GM23338 (cell line): ENCODE measurements at regions not wholly inside any gene's neighbourhood (a gene's known extent, or its start where the extent isn't known, plus 50 kb on each side); places are given as distances from the start of the nearest gene placed in this dataset.

Experiments
- ATAC-seq: fragments of 200-7000 bp; cut with Tn5 transposase; 3 replicates; pipeline ENCODE4 v1.9.1; 2020
- DNase-seq: peaks from one replicate; pipeline ENCODE4 v3.0.0-alpha.2; 2015; ENCODE audit warnings: low spot score
- H2AFZ ChIP-seq: fragments of 200-600 bp; sonication (generic); 2 replicates; pipeline ENCODE4 v1.8.0; 2016; ENCODE audit warnings: antibody characterized with exemption, mild to moderate bottlenecking, moderate library complexity
- H3F3A ChIP-seq: fragments of 200-600 bp; sonication (generic); replicated peaks from 2 replicates; pipeline ENCODE4 v1.8.0; 2017; ENCODE audit warnings: antibody characterized with exemption, mixed run types, low read depth
- H3K27ac ChIP-seq: fragments of 200-600 bp; sonication (generic); 2 replicates; pipeline ENCODE4 v1.6.1; 2016; ENCODE audit warnings: low read depth
- H3K27me3 ChIP-seq: fragments of 200-600 bp; sonication (generic); 2 replicates; pipeline ENCODE4 v1.8.0; 2016; ENCODE audit warnings: mild to moderate bottlenecking, mixed run types, moderate library complexity; ENCODE audit not compliant: insufficient read depth
- H3K36me3 ChIP-seq: fragments of 200-600 bp; sonication (generic); 2 replicates; pipeline ENCODE4 v1.8.0; 2016; ENCODE audit warnings: mild to moderate bottlenecking; ENCODE audit not compliant: insufficient read depth
- H3K4me1 ChIP-seq: fragments of 200-600 bp; sonication (generic); 2 replicates; pipeline ENCODE4 v1.8.0; 2016; ENCODE audit warnings: mild to moderate bottlenecking, moderate library complexity; ENCODE audit not compliant: insufficient read depth
- H3K4me2 ChIP-seq: fragments of 200-600 bp; sonication (generic); 2 replicates; pipeline ENCODE4 v1.7.1; 2017; ENCODE audit warnings: mixed run types
- H3K4me3 ChIP-seq: fragments of 200-600 bp; sonication (generic); 2 replicates; pipeline ENCODE4 v1.6.1; 2016; ENCODE audit warnings: mixed run types
- H3K79me2 ChIP-seq: fragments of 200-600 bp; sonication (generic); replicated peaks from 2 replicates; pipeline ENCODE4 v1.8.0; 2017; ENCODE audit warnings: mild to moderate bottlenecking; ENCODE audit not compliant: insufficient read depth
- H3K9me2 ChIP-seq: fragments of 200-600 bp; sonication (generic); 2 replicates; pipeline ENCODE4 v1.8.0; 2017; ENCODE audit not compliant: insufficient read depth
- H4K20me1 ChIP-seq: fragments of 200-600 bp; sonication (generic); replicated peaks from 2 replicates; pipeline ENCODE4 v1.8.0; 2017; ENCODE audit warnings: mild to moderate bottlenecking; ENCODE audit not compliant: insufficient read depth
- H3K27ac Mint-ChIP-seq: 2 replicates; pipeline ENCODE4 v1.8.0; 2020; ENCODE audit warnings: inconsistent platforms, mild to moderate bottlenecking, moderate library complexity, mixed read lengths
- H3K27me3 Mint-ChIP-seq: 3 replicates; pipeline ENCODE4 v1.8.0; 2022; ENCODE audit warnings: low read depth, mild to moderate bottlenecking, moderate library complexity, mixed read lengths, inconsistent platforms; ENCODE audit not compliant: insufficient read depth, poor library complexity
- H3K36me3 Mint-ChIP-seq: 3 replicates; pipeline ENCODE4 v1.8.0; 2021; ENCODE audit warnings: low read depth, mild to moderate bottlenecking, inconsistent platforms, moderate library complexity, mixed read lengths
- H3K4me1 Mint-ChIP-seq: 3 replicates; pipeline ENCODE4 v1.8.0; 2020; ENCODE audit warnings: mild to moderate bottlenecking, inconsistent platforms, mixed read lengths
- H3K4me3 Mint-ChIP-seq: 3 replicates; pipeline ENCODE4 v1.8.0; 2021; ENCODE audit warnings: moderate library complexity, mild to moderate bottlenecking, inconsistent platforms, mixed read lengths
- H3K9me3 Mint-ChIP-seq: 3 replicates; pipeline ENCODE4 v1.8.0; 2020; ENCODE audit warnings: moderate library complexity, mild to moderate bottlenecking, inconsistent platforms, mixed read lengths
- CREB1 ChIP-seq: fragments of 250-450 bp; sonication (Bioruptor Pico); IDR thresholded peaks from 2 replicates; pipeline ENCODE4 v1.5.0; 2020; ENCODE audit warnings: low read depth, mild to moderate bottlenecking, moderate library complexity
- EZH2 ChIP-seq: fragments of 200-600 bp; sonication (generic); IDR thresholded peaks from one replicate; pipeline ENCODE4 v1.8.0; 2017; ENCODE audit warnings: antibody characterized with exemption, mild to moderate bottlenecking, low read depth; ENCODE audit not compliant: unreplicated experiment
- EZH2phosphoT487 ChIP-seq: fragments of 200-600 bp; sonication (generic); IDR thresholded peaks from one replicate; pipeline ENCODE4 v1.8.1; 2018; ENCODE audit warnings: antibody characterized with exemption; ENCODE audit not compliant: unreplicated experiment
- JUNB ChIP-seq: IDR thresholded peaks from one replicate; pipeline ENCODE4 v1.6.1; 2016; ENCODE audit warnings: antibody characterized with exemption; ENCODE audit not compliant: unreplicated experiment
- NANOG ChIP-seq: IDR thresholded peaks from 2 replicates; pipeline ENCODE4 v1.6.1; 2016; ENCODE audit warnings: antibody characterized with exemption, borderline replicate concordance
- POLR2AphosphoS5 ChIP-seq: IDR thresholded peaks from 2 replicates; pipeline ENCODE4 v1.6.1; 2016; ENCODE audit warnings: antibody characterized with exemption, low read depth
- STAT1 ChIP-seq: IDR thresholded peaks from one replicate; pipeline ENCODE4 v1.6.1; 2016; ENCODE audit warnings: antibody characterized with exemption; ENCODE audit not compliant: unreplicated experiment
- ZNF114 ChIP-seq: fragments of 250-450 bp; sonication (Bioruptor Pico); IDR thresholded peaks from 2 replicates; pipeline ENCODE4 v1.5.0; 2020; ENCODE audit warnings: mild to moderate bottlenecking, moderate library complexity
- ZNF331 ChIP-seq: fragments of 250-450 bp; sonication (Bioruptor Pico); IDR thresholded peaks from 2 replicates; pipeline ENCODE4 v1.5.0; 2020; ENCODE audit warnings: low read depth, mild to moderate bottlenecking, moderate library complexity
- TF ChIP-seq, protein P1 (sequence below): fragments of 250-450 bp; sonication (Bioruptor Pico); IDR thresholded peaks from 2 replicates; pipeline ENCODE4 v1.5.0; 2020; ENCODE audit warnings: mild to moderate bottlenecking, moderate library complexity
- TF ChIP-seq, protein P2 (sequence below), 2 experiments: fragments of 200-600 bp in 1 of 2; sonication (generic) in 1 of 2; conservative IDR thresholded peaks; 2 replicates each; pipeline versions ENCODE4 v1.5.1 to v1.6.1; 2016 to 2017; ENCODE audit warnings: antibody characterized with exemption in 2 of 2, low read depth in 2 of 2, mild to moderate bottlenecking in 2 of 2, moderate library complexity in 1 of 2
- TF ChIP-seq, protein P3 (sequence below): IDR thresholded peaks from one replicate; pipeline ENCODE4 v1.6.1; 2018; ENCODE audit warnings: antibody characterized with exemption; ENCODE audit not compliant: unreplicated experiment
- TF ChIP-seq, protein P4 (sequence below): IDR thresholded peaks from 2 replicates; pipeline ENCODE4 v1.6.1; 2016; ENCODE audit warnings: antibody characterized with exemption

DNA sequence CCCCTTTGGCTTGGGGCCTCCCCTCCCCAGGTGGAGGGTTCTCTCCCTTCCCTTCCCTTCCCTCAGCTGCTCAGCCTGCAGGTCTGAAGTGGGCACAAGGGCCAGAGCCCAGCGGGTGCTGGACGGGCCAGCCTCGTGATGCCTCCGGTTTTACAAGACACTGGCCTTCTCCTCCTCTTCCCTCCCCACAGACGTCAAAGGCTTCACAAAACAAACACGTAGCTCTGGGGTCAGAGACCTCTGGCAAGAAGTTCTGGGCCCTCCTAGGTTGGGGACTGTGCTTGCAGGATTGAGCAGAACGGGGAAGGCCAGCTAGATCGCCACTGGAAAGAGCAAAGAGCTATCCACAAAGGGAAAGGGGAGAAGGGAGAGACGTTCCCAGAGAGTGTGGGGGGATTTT is 81.4 kb upstream of the TPM1 start:
- DNase-seq (no peak), ATAC-seq (no peak)
- peaks cover 12% of the 10 kb centered on the region for H3K27me3 Mint-ChIP-seq
- Histone ChIP-seq H4K20me1 (no peaks in the 10 kb centered on the region), H3K9me2 (peaks cover 4% of the 10 kb centered on the region; the same call in 1 of the 2 replicates), H3K27me3 (no peaks in the 10 kb centered on the region), H3K4me2 (no peak overlapping the region), H3K27ac (no peak overlapping the region), H3K79me2 (no peaks in the 10 kb centered on the region), H3K4me1 (peaks cover 8% of the 10 kb centered on the region; the same call in 1 of the 2 replicates), H3K36me3 (no peaks in the 10 kb centered on the region), H3F3A (no peaks in the 10 kb centered on the region), H3K4me3 (no peak overlapping the region), H2AFZ (peak overlapping the region; percentile 43; the same call in 1 of the 2 replicates)
- H3K4me3 Mint-ChIP-seq: no peak overlapping the region
- no peaks in the 10 kb centered on the region for H3K9me3 Mint-ChIP-seq
- H3K4me1 Mint-ChIP-seq: peaks cover 15% of the 10 kb centered on the region
- TF ChIP-seq, protein P1, sequence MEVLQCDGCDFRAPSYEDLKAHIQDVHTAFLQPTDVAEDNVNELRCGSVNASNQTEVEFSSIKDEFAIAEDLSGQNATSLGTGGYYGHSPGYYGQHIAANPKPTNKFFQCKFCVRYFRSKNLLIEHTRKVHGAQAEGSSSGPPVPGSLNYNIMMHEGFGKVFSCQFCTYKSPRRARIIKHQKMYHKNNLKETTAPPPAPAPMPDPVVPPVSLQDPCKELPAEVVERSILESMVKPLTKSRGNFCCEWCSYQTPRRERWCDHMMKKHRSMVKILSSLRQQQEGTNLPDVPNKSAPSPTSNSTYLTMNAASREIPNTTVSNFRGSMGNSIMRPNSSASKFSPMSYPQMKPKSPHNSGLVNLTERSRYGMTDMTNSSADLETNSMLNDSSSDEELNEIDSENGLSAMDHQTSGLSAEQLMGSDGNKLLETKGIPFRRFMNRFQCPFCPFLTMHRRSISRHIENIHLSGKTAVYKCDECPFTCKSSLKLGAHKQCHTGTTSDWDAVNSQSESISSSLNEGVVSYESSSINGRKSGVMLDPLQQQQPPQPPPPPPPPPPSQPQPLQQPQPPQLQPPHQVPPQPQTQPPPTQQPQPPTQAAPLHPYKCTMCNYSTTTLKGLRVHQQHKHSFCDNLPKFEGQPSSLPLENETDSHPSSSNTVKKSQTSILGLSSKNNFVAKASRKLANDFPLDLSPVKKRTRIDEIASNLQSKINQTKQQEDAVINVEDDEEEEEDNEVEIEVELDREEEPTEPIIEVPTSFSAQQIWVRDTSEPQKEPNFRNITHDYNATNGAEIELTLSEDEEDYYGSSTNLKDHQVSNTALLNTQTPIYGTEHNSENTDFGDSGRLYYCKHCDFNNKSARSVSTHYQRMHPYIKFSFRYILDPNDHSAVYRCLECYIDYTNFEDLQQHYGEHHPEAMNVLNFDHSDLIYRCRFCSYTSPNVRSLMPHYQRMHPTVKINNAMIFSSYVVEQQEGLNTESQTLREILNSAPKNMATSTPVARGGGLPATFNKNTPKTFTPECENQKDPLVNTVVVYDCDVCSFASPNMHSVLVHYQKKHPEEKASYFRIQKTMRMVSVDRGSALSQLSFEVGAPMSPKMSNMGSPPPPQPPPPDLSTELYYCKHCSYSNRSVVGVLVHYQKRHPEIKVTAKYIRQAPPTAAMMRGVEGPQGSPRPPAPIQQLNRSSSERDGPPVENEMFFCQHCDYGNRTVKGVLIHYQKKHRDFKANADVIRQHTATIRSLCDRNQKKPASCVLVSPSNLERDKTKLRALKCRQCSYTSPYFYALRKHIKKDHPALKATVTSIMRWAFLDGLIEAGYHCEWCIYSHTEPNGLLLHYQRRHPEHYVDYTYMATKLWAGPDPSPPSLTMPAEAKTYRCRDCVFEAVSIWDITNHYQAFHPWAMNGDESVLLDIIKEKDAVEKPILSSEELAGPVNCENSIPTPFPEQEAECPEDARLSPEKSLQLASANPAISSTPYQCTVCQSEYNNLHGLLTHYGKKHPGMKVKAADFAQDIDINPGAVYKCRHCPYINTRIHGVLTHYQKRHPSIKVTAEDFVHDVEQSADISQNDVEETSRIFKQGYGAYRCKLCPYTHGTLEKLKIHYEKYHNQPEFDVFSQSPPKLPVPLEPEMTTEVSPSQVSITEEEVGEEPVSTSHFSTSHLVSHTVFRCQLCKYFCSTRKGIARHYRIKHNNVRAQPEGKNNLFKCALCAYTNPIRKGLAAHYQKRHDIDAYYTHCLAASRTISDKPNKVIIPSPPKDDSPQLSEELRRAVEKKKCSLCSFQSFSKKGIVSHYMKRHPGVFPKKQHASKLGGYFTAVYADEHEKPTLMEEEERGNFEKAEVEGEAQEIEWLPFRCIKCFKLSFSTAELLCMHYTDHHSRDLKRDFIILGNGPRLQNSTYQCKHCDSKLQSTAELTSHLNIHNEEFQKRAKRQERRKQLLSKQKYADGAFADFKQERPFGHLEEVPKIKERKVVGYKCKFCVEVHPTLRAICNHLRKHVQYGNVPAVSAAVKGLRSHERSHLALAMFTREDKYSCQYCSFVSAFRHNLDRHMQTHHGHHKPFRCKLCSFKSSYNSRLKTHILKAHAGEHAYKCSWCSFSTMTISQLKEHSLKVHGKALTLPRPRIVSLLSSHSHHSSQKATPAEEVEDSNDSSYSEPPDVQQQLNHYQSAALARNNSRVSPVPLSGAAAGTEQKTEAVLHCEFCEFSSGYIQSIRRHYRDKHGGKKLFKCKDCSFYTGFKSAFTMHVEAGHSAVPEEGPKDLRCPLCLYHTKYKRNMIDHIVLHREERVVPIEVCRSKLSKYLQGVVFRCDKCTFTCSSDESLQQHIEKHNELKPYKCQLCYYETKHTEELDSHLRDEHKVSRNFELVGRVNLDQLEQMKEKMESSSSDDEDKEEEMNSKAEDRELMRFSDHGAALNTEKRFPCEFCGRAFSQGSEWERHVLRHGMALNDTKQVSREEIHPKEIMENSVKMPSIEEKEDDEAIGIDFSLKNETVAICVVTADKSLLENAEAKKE: no peak
- TF ChIP-seq EZH2: no peak
- TF ChIP-seq JUNB: no peak
- no peak for TF ChIP-seq ZNF114 (CRISPR knock-in tag)
- TF ChIP-seq EZH2phosphoT487: no peak
- no peak for TF ChIP-seq POLR2AphosphoS5
- no peak for TF ChIP-seq NANOG
- no peak for TF ChIP-seq ZNF331 (CRISPR knock-in tag)
- TF ChIP-seq, protein P2, sequence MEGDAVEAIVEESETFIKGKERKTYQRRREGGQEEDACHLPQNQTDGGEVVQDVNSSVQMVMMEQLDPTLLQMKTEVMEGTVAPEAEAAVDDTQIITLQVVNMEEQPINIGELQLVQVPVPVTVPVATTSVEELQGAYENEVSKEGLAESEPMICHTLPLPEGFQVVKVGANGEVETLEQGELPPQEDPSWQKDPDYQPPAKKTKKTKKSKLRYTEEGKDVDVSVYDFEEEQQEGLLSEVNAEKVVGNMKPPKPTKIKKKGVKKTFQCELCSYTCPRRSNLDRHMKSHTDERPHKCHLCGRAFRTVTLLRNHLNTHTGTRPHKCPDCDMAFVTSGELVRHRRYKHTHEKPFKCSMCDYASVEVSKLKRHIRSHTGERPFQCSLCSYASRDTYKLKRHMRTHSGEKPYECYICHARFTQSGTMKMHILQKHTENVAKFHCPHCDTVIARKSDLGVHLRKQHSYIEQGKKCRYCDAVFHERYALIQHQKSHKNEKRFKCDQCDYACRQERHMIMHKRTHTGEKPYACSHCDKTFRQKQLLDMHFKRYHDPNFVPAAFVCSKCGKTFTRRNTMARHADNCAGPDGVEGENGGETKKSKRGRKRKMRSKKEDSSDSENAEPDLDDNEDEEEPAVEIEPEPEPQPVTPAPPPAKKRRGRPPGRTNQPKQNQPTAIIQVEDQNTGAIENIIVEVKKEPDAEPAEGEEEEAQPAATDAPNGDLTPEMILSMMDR (conservative IDR thresholded peaks at IDR 0.05; ENCODE audit: low read depth in 2 of 2): no peak
- TF ChIP-seq, protein P3, sequence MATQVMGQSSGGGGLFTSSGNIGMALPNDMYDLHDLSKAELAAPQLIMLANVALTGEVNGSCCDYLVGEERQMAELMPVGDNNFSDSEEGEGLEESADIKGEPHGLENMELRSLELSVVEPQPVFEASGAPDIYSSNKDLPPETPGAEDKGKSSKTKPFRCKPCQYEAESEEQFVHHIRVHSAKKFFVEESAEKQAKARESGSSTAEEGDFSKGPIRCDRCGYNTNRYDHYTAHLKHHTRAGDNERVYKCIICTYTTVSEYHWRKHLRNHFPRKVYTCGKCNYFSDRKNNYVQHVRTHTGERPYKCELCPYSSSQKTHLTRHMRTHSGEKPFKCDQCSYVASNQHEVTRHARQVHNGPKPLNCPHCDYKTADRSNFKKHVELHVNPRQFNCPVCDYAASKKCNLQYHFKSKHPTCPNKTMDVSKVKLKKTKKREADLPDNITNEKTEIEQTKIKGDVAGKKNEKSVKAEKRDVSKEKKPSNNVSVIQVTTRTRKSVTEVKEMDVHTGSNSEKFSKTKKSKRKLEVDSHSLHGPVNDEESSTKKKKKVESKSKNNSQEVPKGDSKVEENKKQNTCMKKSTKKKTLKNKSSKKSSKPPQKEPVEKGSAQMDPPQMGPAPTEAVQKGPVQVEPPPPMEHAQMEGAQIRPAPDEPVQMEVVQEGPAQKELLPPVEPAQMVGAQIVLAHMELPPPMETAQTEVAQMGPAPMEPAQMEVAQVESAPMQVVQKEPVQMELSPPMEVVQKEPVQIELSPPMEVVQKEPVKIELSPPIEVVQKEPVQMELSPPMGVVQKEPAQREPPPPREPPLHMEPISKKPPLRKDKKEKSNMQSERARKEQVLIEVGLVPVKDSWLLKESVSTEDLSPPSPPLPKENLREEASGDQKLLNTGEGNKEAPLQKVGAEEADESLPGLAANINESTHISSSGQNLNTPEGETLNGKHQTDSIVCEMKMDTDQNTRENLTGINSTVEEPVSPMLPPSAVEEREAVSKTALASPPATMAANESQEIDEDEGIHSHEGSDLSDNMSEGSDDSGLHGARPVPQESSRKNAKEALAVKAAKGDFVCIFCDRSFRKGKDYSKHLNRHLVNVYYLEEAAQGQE: no peak
- no peak for TF ChIP-seq CREB1 (CRISPR knock-in tag)
- TF ChIP-seq, protein P4, sequence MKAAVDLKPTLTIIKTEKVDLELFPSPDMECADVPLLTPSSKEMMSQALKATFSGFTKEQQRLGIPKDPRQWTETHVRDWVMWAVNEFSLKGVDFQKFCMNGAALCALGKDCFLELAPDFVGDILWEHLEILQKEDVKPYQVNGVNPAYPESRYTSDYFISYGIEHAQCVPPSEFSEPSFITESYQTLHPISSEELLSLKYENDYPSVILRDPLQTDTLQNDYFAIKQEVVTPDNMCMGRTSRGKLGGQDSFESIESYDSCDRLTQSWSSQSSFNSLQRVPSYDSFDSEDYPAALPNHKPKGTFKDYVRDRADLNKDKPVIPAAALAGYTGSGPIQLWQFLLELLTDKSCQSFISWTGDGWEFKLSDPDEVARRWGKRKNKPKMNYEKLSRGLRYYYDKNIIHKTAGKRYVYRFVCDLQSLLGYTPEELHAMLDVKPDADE: no peak
- no peak for TF ChIP-seq STAT1
- no peak overlapping the region for H3K27ac Mint-ChIP-seq
- no peaks in the 10 kb centered on the region; the same call in 2 of the 3 replicates for H3K36me3 Mint-ChIP-seq
